Uterus (tissue), 3 donors: ENCODE measurements at regions not wholly inside any gene's neighbourhood (a gene's known extent, or its start where the extent isn't known, plus 50 kb on each side); places are given as distances from the start of the nearest gene placed in this dataset.

Experiments used
- DNase-seq, 2 donors: peaks; one replicate each; pipeline ENCODE4 v3.0.0-alpha.2; 2019 to 2020
- H3K27ac ChIP-seq, 2 donors: fragments of 200-600 bp; sonication (generic); 1 replicate in 1 of 2; 2 replicates in 1 of 2; pipeline ENCODE4 v1.5.1; 2016 to 2018
- H3K27me3 ChIP-seq, 2 donors: fragments of 200-600 bp; sonication (generic); one replicate each; pipeline ENCODE4 v1.5.1; 2018 to 2019; ENCODE audit warnings: control low read depth in 1 of 2
- H3K36me3 ChIP-seq, 2 donors: fragments of 200-600 bp; sonication (generic); one replicate each; pipeline ENCODE4 v1.5.1; 2019; ENCODE audit warnings: control low read depth in 1 of 2
- H3K4me1 ChIP-seq, 2 donors: fragments of 200-600 bp; sonication (generic); one replicate each; pipeline ENCODE4 v1.5.1; 2018 to 2019; ENCODE audit warnings: control low read depth in 1 of 2
- H3K4me3 ChIP-seq, 2 donors: fragments of 200-600 bp; sonication (generic); 1 replicate in 1 of 2; 2 replicates in 1 of 2; pipeline ENCODE4 v1.5.1; 2018 to 2019; ENCODE audit warnings: mild to moderate bottlenecking in 1 of 2
- H3K9me3 ChIP-seq, 2 donors: fragments of 200-600 bp; sonication (generic); one replicate each; pipeline ENCODE4 v1.5.1; 2019; ENCODE audit warnings: control low read depth in 1 of 2
- CTCF ChIP-seq, 4 experiments: fragments of 200-600 bp in 2 of 4; fragments of 450-650 bp in 2 of 4; sonication (generic) in 2 of 4; IDR thresholded peaks; one replicate each; pipeline ENCODE4 v1.5.1; 2016 to 2019; ENCODE audit warnings: antibody characterized with exemption in 4 of 4, mild to moderate bottlenecking in 2 of 4, moderate library complexity in 1 of 4
- POLR2A ChIP-seq, 2 donors: fragments of 450-650 bp; IDR thresholded peaks; one replicate each; pipeline ENCODE4 v1.6.1; 2016; ENCODE audit warnings: antibody characterized with exemption in 2 of 2, mild to moderate bottlenecking in 1 of 2, moderate library complexity in 1 of 2
- intact Hi-C: fragments of 100-400 bp; cut with DNase I; formaldehyde crosslinking; loops from one replicate; pipeline ENCODE4 v1.15.1; 2023; ENCODE audit warnings: low total_unique reads
- donor health status: DM: yes; HTN: yes; CAD: no.

- H3K27ac ChIP-seq: no peak overlapping the region
- H3K36me3 ChIP-seq: no peaks in the 10 kb centered on the region
- DNase-seq: no peak
- no peaks in the 10 kb centered on the region for H3K27me3 ChIP-seq
- no peaks in the 10 kb centered on the region for H3K9me3 ChIP-seq
- no peaks in the 10 kb centered on the region for H3K4me1 ChIP-seq
- no peak for TF ChIP-seq CTCF (IDR thresholded peaks at IDR 0.05)
- TF ChIP-seq POLR2A (IDR thresholded peaks at IDR 0.05): no peak
- H3K4me3 ChIP-seq: no peak overlapping the region
- intact Hi-C loops: no loop called here
Observed at GRCh38 chr4:35106091-35106734, 1138.1 kb downstream of the ARAP2 start.

GRCh38 chr4:35124106-35124505 is 1120.2 kb downstream of the ARAP2 start:
- no peaks in the 10 kb centered on the region for H3K36me3 ChIP-seq
- TF ChIP-seq POLR2A (IDR thresholded peaks at IDR 0.05) (no peak), CTCF (IDR thresholded peaks at IDR 0.05) (no peak)
- no peaks in the 10 kb centered on the region for H3K27me3 ChIP-seq
- no peak overlapping the region for H3K27ac ChIP-seq
- H3K9me3 ChIP-seq: no peaks in the 10 kb centered on the region
- no peaks in the 10 kb centered on the region for H3K4me1 ChIP-seq
- intact Hi-C loops: no loop called here
- no peak for DNase-seq
- H3K4me3 ChIP-seq: no peak overlapping the region

GRCh38 chr4:35125995-35126712 is 1118.2 kb downstream of the ARAP2 start:
- no peaks in the 10 kb centered on the region for H3K4me1 ChIP-seq
- intact Hi-C loops: no loop called here
- TF ChIP-seq POLR2A (IDR thresholded peaks at IDR 0.05) (no peak), CTCF (IDR thresholded peaks at IDR 0.05) (no peak)

GRCh38 chr4:35138449-35138848 is 1105.9 kb downstream of the ARAP2 start:
- Histone ChIP-seq H3K36me3 (no peaks in the 10 kb centered on the region), H3K4me1 (no peaks in the 10 kb centered on the region), H3K9me3 (no peaks in the 10 kb centered on the region), H3K27ac (no peak overlapping the region), H3K27me3 (no peaks in the 10 kb centered on the region), H3K4me3 (no peak overlapping the region)
- intact Hi-C loops: no loop called here
- no peak for DNase-seq
- TF ChIP-seq POLR2A (IDR thresholded peaks at IDR 0.05) (no peak), CTCF (IDR thresholded peaks at IDR 0.05) (no peak)

More at GRCh38 chr4:35125995-35126712, 1118.2 kb downstream of the ARAP2 start:
- no peak overlapping the region for H3K4me3 ChIP-seq
- H3K27ac ChIP-seq: no peak overlapping the region
- H3K9me3 ChIP-seq: no peaks in the 10 kb centered on the region
- H3K36me3 ChIP-seq: no peaks in the 10 kb centered on the region
- H3K27me3 ChIP-seq: no peaks in the 10 kb centered on the region
- no peak for DNase-seq

- Histone ChIP-seq H3K4me3 (no peak overlapping the region), H3K9me3 (no peaks in the 10 kb centered on the region), H3K27ac (no peak overlapping the region), H3K4me1 (no peaks in the 10 kb centered on the region), H3K36me3 (no peaks in the 10 kb centered on the region), H3K27me3 (no peaks in the 10 kb centered on the region)
- intact Hi-C loops: no loop called here
- TF ChIP-seq CTCF (IDR thresholded peaks at IDR 0.05) (no peak), POLR2A (IDR thresholded peaks at IDR 0.05) (no peak)
- no peak for DNase-seq
Observed at GRCh38 chr4:35147761-35148160, 1096.6 kb downstream of the ARAP2 start.
